GM18870 (cell line): ENCODE measurements at regions not wholly inside any gene's neighbourhood (a gene's known extent, or its start where the extent isn't known, plus 50 kb on each side); places are given as distances from the start of the nearest gene placed in this dataset.

Source experiments
- ATAC-seq: cut with Tn5 transposase; IDR thresholded peaks from one replicate; pipeline ENCODE4 v1.9.1; 2021; ENCODE audit warnings: moderate library complexity; ENCODE audit not compliant: unreplicated experiment

DNA sequence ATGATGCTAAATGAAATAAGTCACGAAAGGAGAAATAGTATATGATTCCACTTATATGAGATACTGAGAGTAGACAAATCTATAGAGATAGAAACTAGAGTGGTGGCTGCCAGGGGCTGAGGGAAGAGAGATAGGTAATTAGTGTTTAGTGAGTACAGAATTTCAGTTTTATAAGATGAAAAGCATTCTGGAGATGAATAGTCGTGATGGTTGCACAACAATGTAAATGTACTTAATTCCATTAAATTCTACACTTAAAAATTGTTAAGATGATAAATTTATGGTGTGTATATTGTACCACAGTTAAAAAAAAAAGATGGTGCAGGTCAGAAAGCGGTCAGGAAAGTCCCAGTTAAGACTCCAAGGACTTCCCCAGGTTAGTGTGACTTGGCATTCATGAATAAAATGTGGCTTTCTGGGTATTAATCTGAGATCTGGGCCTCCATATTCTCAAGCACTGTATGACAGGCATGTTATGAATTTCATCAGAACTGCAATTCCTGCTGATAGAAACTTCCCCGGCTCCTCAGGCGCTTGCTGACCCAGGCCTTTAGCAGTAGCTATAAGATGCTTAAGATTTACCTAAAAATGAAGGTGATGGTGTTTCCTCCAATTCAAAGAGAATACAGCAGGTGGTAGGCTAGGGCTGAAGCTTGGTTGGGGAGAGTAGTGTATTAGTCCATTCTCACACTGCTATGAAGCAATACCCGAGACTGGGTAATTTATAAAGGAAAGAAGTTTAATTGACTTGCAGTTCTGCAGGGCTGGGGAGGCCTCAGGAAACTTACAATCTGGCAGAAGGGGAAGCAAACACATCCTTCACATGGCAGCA lies 115.3 kb upstream of the SOX9 start:
- ATAC-seq, result peak; percentile 54

DNA sequence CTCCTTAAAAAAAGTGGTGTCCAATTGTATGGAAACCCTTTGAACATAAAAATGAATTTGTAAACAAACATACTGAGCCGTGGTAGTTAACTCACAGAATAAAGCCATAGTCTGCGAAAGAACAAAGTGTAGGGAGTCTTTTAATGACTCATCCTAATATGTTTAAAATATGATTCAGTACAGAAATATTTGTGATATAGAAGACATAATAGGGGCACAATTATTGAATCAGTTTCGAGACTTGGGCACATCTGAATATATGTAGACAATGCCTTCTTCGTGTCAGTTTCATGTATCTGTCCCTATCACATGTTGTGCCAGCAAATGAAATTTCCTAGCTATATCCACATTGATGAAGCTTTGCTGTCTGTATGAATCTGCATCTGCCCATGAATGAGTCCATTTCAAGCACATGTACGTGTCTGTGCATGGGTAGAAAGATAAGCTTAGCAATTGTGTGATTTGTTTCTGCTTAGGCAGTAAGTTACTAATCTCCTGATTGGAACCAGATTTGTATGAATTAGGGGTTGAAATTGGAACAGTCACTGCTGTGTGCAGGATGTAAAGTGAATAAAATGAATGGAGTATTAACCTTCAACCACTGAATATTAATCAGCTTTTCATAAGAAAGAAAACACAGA lies 112.5 kb upstream of the SOX9 start:
- ATAC-seq, result no peak

DNA sequence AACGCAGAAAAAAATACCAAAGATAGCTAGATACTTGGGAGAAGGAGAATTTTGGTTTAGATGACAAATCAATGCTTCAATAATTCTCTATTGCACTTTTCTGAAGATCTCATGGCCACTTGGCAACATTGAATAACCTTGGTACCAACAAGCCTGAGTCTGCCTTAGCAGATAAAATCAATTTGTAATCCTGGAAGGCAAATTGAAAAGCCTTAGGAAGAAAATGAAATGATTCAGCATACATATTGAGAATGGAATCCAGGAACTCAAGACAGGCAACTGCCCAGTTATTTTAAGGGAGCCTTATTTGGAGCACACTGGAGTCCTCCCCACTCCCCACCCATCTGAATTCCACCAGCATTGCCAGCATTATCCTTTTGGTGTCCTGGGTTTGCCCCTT lies 109.3 kb upstream of the SOX9 start:
- ATAC-seq, result no peak

DNA sequence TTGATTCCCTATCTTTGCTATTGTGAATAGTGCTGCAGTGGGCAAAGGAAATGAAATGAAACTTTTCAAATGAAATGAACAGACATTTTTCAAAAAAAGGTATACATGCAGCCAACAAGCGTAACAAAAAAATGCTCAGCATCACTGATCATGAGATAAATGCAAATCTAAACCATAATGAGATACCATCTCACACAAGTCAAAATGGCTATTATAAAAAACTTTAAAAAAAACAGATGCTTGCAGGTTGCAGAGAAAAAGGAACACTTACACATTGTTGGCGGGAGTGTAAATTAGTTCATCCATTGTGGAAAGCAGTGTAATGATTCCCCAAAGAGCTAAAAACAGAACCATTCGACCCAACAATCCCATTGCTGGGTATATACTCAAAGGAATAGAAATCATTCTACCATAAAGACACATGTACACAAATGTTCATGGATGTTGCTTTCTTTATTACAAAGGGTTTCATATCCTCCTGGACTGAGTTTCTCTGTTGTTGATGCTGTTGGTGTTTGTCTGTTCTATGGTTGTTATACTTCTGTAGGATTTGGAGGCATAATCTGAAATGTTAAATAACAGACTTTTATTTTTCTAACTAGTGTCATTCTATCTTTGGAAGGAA lies 99.3 kb upstream of the SOX9 start:
- peak; percentile 50 for ATAC-seq

DNA sequence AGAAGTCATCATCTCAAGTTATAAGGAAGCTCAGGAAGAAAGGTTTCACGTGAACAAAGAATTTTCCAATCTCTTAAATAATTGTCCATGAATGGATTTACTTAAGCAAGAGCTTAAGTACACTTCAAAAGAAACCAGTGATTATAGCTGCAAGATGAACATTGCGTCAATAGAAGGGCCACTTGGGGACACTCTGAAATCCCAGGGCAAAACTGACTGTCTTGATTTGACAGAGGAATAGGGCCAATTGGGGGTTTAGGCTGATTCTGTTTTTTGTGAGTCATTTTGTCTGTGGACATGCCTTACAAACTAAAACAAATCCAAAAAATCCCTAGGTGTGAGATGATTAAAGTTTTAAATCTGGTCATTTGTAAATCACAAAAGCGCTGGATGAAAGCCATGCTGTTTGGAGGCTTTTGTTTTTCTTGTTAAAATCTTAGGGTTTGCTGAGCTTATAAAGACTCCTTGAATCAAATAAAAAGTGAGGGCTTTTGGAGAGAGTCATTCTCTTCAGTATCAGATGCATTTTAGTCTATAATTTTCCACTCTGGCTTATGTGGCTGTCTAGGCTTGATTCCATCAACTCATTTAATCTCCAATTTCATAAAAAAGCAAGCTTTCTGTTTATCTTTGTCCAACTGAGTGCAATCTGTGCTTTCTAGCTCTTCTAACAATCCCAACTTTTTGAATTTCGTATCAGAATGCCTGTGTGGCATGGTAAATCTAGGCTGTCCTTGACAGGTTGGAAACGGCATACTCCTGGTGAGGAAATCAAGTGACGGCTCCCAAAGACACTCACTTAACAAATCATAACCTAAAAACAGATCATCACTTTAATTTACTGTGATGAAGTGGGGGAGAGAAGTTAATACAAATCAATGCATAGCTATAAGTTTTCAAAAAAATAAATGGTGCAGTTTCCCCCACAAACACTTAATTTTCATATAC lies 98.2 kb upstream of the SOX9 start:
- no peak for ATAC-seq

GRCh38 chr17:72024457-72024856 lies 96.4 kb upstream of the SOX9 start:
- ATAC-seq, result no peak

DNA sequence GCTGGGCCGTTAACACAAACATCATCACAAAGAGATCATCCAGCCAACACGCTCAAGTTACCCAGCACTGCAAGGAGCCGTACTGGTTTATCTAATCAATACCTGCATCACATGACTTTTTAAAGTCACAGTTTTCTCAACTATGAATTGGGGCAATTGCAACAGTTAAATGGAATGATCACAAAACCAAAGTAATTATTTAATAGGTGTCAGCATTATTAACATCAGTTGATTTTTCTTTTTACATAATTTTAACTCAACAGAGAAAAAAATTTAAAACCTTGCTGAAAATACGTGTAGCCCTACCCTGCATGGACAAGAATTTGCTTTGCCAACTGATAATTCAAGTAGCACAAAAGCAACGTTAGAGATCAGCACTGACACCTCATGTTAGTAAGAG lies 95.7 kb upstream of the SOX9 start:
- ATAC-seq, result no peak

DNA sequence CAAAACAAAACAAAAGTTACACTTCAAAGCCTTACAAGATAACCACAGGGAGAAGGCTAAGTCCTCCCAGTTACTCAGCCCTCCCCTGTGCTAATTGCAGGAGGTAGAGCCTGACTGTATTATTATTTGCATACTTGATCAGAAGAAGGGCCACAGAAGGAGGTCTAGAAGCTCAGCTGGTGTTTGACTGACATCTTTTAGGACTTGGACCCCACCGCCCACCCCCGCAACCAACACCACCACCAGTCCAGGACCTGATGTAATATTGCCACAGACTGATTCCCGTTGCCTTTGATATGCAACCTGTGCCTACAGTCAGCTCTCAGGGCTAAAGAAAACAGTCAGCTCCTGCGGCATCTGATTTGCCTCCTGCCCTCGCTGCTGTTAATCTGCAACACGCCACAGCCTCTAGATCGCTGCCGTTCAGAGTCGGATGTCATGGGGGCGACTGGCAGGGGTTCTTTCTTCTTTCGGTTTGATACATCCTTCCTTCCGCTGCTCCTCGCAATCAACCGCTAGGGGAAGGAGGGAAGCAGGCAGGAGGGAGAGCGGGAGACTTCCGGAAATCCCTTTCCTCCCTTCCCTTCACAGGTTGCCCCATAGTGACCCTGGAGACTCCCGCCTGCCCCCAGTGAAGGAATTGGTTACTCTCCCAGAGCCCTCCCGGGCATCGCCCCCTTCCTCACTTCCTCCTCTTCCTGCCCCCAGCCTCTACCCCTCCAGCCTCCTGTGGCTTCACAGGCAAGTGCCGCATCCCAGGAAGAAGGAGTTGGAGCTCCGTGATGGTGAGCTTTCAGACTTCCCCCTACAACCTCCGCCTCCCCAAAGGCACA lies 90.5 kb upstream of the SOX9 start:
- ATAC-seq, result peak; percentile 68

DNA sequence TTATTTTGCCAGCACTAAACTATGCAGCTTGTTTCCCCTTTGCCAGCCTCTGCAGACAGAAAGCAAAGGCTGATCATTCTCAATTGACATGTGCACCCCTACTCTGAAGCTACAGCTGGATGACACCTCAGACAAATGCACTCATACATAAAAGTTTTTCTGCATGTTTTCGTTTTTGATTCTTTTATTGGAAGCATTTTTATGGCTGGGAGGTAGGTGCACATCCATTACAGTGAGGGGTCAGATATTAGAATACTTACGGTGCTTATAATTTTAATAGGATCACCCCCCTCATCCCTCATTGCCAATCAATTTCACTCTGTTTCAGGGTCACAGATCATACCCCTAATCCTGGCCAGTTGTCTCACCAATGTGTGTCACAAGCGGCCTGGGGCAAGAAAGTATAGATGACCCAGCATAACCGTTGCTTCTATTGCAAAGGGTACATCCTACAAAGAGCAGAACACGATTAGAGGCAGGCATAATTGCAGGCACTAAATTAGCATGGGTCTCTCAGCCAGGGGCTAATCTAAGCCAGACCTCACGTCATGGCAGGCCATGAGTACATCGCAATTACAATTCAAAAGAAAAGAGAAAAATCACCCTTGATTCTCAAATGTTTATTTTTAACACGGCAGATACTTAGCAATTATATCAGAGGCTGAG lies 89.5 kb upstream of the SOX9 start:
- ATAC-seq, result no peak

GRCh38 chr17:72033334-72033733 lies 87.5 kb upstream of the SOX9 start:
- ATAC-seq, result no peak

DNA sequence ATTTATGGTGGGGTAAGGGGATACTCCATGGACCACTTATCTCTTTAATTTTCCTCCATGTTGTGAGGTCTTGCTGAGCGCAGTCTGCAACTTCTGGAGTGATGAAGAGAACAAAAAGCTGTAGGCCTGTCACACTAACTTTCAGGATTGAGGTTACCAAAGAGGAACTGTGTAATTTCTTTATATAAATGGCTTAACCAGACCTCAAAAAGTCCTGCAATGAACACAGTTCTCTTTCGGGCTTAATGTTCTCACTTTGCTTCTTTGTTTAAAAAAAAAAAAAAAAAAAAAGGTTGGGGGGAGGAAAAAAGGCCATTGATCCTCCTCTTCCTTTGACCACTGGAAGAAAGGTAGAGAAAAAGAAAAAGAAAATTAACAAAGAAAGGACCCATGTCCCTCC lies 86.8 kb upstream of the SOX9 start:
- ATAC-seq, result peak; percentile 61

DNA sequence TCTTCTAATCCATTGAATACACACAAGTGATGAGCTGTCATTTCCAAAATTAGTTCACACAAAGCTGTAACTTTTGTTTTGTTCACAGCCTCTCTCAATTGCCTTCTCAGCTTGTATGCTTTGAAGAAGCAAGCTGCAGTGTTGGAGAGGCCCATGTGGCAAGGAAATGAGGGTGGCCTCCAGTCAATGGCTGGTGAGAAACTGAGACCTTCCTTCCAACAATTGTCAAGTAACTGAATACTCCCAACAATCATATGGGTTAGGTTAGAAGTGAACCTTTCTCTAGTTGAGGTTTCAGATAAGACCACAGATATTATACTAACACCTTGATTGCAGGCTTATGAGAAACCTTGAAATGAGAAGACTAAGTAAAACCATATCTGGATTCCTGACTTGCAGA lies 82.4 kb upstream of the SOX9 start:
- ATAC-seq, result no peak

- ATAC-seq, result no peak
Observed at GRCh38 chr17:72039490-72039889, 81.3 kb upstream of the SOX9 start.

- ATAC-seq, result no peak
Observed at GRCh38 chr17:72046178-72046577, 74.6 kb upstream of the SOX9 start.

- ATAC-seq, result no peak
Observed at GRCh38 chr17:72046643-72047612, 73.9 kb upstream of the SOX9 start.

DNA sequence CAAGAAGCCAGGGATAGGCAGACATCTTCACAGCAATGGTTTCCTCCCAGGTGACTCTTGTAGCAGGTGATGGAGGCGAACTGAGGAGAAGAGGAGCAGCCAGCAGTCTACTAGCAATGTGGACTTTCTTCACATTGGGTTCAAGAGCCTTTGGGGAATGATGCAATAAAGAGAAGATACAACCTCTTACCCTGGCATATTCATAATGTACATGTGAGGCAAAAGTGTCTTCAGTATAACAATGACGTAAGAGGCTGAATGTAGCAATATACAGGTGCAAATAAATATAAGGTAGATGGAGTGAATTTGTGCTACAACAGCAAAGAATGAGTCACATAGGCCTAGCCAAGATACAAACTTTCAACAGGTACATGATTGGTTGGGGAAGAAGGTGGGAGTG lies 70.9 kb upstream of the SOX9 start:
- ATAC-seq, result no peak

DNA sequence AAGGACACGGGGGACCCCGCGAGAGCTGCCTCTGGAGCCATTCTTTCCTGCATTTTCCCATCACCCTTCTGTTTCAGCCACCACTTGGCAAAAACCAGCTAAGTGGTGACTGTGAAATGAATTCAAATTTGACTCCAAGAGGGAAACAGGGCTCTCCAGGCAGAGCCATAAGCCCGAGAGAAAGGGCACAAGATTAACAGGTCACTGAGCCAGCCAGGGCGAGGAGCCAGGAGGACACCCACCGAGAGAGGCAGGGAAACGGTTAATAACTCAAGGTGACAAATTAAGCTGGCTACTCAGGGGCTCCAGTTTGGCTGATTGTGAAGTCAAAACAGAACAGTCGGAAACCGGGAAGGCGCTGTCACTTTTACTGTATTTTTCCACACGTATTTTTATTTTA lies 67.8 kb upstream of the SOX9 start:
- ATAC-seq, result no peak

DNA sequence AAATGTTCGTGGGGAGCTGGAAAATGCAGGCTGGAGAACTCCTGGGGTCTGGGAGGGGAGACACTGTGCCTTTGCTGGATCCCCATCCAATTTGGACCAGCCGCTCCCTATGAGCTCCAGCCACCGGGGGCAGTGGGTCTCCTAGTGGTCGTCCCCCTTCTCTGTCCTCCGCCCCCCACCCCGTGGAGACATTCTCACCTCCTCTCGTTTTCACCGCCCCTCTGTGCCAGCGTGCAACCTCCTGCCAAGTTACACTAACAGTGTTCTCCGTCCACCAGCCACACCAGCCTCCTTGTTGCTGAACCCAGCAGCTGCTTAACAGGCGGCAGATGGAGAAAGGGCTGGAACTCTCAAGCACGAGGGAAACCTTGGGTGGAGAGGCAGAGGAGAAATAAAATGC lies 67.4 kb upstream of the SOX9 start:
- no peak for ATAC-seq

- ATAC-seq, result no peak
Observed at GRCh38 chr17:72056155-72056554, 64.7 kb upstream of the SOX9 start.
